ENCODE measurements at regions not wholly inside any gene's neighbourhood (a gene's known extent, or its start where the extent isn't known, plus 50 kb on each side); places are given as distances from the start of the nearest gene placed in this dataset.
A peak's percentile ranks its signal among the peaks of the same experiment; 100 is the strongest.

DNA sequence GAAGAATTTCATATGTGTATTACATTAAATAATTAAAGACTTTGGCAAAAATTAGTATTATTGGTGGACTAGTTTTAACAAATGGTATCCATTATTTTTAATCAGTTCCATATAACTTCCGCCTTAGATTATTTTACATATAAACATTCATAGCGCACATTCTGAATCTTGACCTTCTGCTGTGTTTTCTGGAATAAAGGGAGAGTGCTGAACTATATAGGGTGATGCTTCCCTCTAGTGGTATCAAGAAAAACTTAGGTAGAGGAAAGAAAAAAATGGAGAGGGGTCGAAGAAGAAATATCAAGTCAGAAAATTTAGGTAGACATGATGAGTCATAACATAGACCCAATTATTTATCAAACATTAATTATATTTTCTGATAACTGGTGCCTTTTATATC, 155.6 kb upstream of the PACRGL start:
- Histone ChIP-seq H4K20me1 (ENCODE audit: insufficient read depth, low read length) (no peaks in the 10 kb centered on the region), H3K9me2 (ENCODE audit: low read depth, low read length) (no peaks in the 10 kb centered on the region), H3K79me2 (ENCODE audit: insufficient read depth, low read length) (no peaks in the 10 kb centered on the region), H3K9ac (ENCODE audit: low read length) (no peak overlapping the region), H3K27me3 (ENCODE audit: insufficient read depth, low read length) (no peaks in the 10 kb centered on the region), H2AFZ (ENCODE audit: low read length) (no peak overlapping the region), H3K36me3 (ENCODE audit: insufficient read depth, low read length) (no peaks in the 10 kb centered on the region), H3F3A (ENCODE audit: insufficient read depth, low read length) (no peaks in the 10 kb centered on the region), H3K27ac (ENCODE audit: low read depth, low read length, poor library complexity, severe bottlenecking) (no peak overlapping the region), H3K4me3 (ENCODE audit: low read depth, low read length, poor library complexity, severe bottlenecking) (no peak overlapping the region), H3K4me2 (ENCODE audit: low read length) (no peak overlapping the region), H3K9me3 (ENCODE audit: low read length) (no peaks in the 10 kb centered on the region), H3K4me1 (ENCODE audit: insufficient read depth, low read length, severe bottlenecking) (no peaks in the 10 kb centered on the region)
- TF ChIP-seq EZH2 (IDR thresholded peaks at IDR 0.05; ENCODE audit: borderline replicate concordance, low read length) = no peak
- TF ChIP-seq, protein P1, sequence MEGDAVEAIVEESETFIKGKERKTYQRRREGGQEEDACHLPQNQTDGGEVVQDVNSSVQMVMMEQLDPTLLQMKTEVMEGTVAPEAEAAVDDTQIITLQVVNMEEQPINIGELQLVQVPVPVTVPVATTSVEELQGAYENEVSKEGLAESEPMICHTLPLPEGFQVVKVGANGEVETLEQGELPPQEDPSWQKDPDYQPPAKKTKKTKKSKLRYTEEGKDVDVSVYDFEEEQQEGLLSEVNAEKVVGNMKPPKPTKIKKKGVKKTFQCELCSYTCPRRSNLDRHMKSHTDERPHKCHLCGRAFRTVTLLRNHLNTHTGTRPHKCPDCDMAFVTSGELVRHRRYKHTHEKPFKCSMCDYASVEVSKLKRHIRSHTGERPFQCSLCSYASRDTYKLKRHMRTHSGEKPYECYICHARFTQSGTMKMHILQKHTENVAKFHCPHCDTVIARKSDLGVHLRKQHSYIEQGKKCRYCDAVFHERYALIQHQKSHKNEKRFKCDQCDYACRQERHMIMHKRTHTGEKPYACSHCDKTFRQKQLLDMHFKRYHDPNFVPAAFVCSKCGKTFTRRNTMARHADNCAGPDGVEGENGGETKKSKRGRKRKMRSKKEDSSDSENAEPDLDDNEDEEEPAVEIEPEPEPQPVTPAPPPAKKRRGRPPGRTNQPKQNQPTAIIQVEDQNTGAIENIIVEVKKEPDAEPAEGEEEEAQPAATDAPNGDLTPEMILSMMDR (IDR thresholded peaks at IDR 0.05; ENCODE audit: low read length) = peak; percentile 27; the same call in 1 of the 2 replicates

DNA sequence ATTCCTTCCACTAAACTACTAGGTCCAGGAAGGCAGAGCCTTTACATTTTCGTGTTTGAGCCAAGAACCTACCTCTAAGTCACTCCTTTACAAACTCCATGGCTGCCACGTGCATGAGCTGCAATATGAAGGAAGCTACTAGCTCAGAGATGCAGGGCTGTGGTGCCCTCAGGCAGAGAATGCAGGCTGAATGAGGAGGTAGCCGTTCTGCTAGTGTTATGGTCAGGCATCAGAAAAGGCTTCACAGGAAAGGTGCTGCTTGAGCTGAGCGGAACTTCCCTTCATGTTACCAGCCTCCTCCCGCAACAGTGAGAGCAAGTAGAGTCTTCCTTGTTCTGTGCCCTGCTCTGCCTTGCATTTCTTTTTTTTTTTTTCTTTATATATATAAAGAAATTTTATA, 148.3 kb upstream of the PACRGL start:
- H3K36me3 ChIP-seq (ENCODE audit: insufficient read depth, low read length) = no peaks in the 10 kb centered on the region
- H3K4me1 ChIP-seq (ENCODE audit: insufficient read depth, low read length, severe bottlenecking) = no peaks in the 10 kb centered on the region
- H3K79me2 ChIP-seq (ENCODE audit: insufficient read depth, low read length) = no peaks in the 10 kb centered on the region
- TF ChIP-seq, protein P1 (IDR thresholded peaks at IDR 0.05; ENCODE audit: low read length) = no peak
- no peak for TF ChIP-seq EZH2 (IDR thresholded peaks at IDR 0.05; ENCODE audit: borderline replicate concordance, low read length)
- H3K4me3 ChIP-seq (ENCODE audit: low read depth, low read length, poor library complexity, severe bottlenecking) = no peak overlapping the region
- H3K27ac ChIP-seq (ENCODE audit: low read depth, low read length, poor library complexity, severe bottlenecking) = no peak overlapping the region
- no peaks in the 10 kb centered on the region for H3K27me3 ChIP-seq (ENCODE audit: insufficient read depth, low read length)
- H4K20me1 ChIP-seq (ENCODE audit: insufficient read depth, low read length) = no peaks in the 10 kb centered on the region
- no peaks in the 10 kb centered on the region for H3F3A ChIP-seq (ENCODE audit: insufficient read depth, low read length)
- no peaks in the 10 kb centered on the region for H3K9me3 ChIP-seq (ENCODE audit: low read length)
- H3K4me2 ChIP-seq (ENCODE audit: low read length) = no peak overlapping the region
- no peak overlapping the region for H2AFZ ChIP-seq (ENCODE audit: low read length)
- no peak overlapping the region for H3K9ac ChIP-seq (ENCODE audit: low read length)
- H3K9me2 ChIP-seq (ENCODE audit: low read depth, low read length) = no peaks in the 10 kb centered on the region

DNA sequence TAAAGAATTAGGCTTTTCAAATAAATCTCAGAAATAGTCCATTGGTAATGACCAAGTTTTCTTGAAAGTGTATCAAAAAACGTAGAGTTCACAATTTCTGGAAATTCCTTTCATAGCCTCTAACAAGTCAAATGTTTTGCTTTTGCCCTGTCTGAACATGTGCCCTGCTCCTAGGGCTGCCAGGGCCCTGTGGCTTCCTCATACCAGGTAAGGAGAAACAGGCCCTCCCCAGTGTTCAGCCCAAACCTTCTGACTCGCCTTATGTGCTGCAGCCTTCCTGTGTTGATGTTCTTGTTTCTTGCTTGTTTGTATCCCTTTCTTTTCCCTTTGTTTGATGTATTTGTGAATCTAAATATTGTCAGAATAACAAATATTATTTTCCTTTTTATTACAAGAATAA, 146.1 kb upstream of the PACRGL start:
- Histone ChIP-seq H3K4me2 (ENCODE audit: low read length) (no peak overlapping the region), H3K9ac (ENCODE audit: low read length) (no peak overlapping the region), H4K20me1 (ENCODE audit: insufficient read depth, low read length) (no peaks in the 10 kb centered on the region), H3K4me3 (ENCODE audit: low read depth, low read length, poor library complexity, severe bottlenecking) (no peak overlapping the region), H3F3A (ENCODE audit: insufficient read depth, low read length) (no peaks in the 10 kb centered on the region), H3K27me3 (ENCODE audit: insufficient read depth, low read length) (no peaks in the 10 kb centered on the region), H3K4me1 (ENCODE audit: insufficient read depth, low read length, severe bottlenecking) (no peaks in the 10 kb centered on the region), H2AFZ (ENCODE audit: low read length) (no peak overlapping the region), H3K9me2 (ENCODE audit: low read depth, low read length) (no peaks in the 10 kb centered on the region), H3K36me3 (ENCODE audit: insufficient read depth, low read length) (no peaks in the 10 kb centered on the region), H3K9me3 (ENCODE audit: low read length) (no peaks in the 10 kb centered on the region), H3K27ac (ENCODE audit: low read depth, low read length, poor library complexity, severe bottlenecking) (no peak overlapping the region), H3K79me2 (ENCODE audit: insufficient read depth, low read length) (no peaks in the 10 kb centered on the region)
- TF ChIP-seq, protein P1 (IDR thresholded peaks at IDR 0.05; ENCODE audit: low read length) = no peak
- TF ChIP-seq EZH2 (IDR thresholded peaks at IDR 0.05; ENCODE audit: borderline replicate concordance, low read length) = no peak

Data from OCI-LY1 (cell line).